Kidney glomerular epithelial cell (primary cell): ENCODE measurements at regions not wholly inside any gene's neighbourhood (a gene's known extent, or its start where the extent isn't known, plus 50 kb on each side); places are given as distances from the start of the nearest gene placed in this dataset.
A peak's percentile ranks its signal among the peaks of the same experiment; 100 is the strongest.

Experiments used
- DNase-seq: peaks from one replicate; lab custom pipeline; 2025; lab: John Stamatoyannopoulos, UW

- no peak for DNase-seq
Observed at GRCh38 chr2:220493871-220494525, 866.6 kb downstream of the SLC4A3 start.

- DNase-seq: no peak
Observed at GRCh38 chr2:220496513-220496912, 869.1 kb downstream of the SLC4A3 start.

DNA sequence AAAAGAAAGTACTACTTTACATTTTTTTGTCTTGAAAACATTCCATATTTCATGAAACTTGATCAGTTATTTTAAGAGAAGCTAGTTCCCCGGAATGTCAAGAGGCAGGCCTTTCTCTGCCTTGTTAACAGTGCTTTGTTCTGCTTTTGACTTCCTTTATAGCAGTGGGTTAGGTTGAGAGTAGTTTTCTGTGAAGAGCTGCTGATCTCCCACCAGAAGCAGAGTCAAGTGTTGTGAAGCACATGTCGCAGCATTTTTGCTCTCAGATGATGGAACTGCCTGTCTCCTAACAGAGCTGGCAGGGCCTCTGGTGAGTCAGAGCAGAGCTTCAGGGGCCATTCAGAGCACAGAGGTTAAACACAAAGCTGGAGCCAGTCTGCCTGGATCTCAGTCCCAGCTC, 871.8 kb downstream of the SLC4A3 start:
- DNase-seq: peak; percentile 11

GRCh38 chr2:220502539-220502938, 875.1 kb downstream of the SLC4A3 start:
- no peak for DNase-seq

DNA sequence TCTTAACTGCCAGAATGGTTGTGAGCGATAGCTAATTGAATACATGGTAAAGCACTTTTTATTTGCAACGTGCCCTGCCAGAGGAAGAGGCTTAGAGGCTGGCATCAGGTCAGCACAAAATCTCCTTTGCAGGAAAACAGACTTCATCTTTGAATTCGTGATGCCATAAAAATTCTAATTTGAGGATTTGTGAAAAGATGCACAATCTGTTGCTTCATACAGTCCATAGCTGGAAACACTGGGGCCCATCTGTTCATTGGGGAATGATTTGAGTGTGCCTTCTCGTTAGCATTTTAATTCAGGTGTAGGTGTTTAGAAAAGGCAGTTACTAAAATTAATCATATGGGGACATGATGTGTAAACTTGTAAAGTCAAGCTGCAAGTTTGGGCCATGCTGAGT, 876.0 kb downstream of the SLC4A3 start:
- no peak for DNase-seq

DNA sequence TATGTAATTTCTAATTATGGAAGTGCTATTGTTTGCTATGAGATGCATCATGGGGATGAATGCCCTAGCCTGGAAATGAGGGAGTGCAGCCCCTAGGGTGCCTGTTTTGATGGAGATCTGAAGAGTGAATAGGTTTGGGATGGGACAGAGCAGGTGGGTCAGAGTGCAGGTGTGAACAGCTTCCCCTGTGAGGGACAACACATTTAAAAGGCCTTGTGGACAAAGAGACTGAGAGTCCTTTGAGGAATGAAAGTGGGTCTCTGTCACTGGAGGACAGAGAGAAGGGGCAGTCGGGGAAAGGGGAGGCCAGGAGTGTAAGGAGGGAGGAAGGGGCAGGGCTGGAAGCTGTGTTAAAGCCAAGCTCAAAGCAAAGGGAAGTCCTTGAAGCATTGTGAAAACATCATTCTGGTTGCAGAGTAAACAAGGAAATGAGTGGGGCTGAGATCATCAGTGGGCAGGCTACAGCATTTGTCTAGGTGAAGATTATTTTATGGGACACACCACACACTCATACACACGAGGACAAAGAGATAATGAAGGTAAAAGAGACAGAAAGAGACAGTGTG, 877.6 kb downstream of the SLC4A3 start:
- peak; percentile 60 for DNase-seq

DNA sequence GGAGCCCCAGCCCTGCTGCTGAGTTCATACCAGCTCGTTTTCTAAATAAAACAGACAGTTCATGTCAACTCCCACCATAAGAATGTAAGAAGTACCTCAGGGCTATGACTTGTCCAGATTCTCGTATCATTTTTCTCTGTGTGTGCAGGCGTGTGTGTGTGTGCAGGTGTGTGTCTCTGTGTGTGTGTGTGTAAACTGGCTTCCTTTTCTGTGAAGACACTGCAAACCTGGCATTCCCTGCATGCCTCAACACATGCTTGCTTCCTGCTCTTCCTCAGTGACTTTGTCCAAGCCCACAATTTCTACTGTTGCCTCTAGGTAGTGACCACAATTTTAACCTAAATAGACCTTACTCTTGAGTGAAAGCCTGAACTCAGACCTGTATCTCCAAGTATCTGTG, 879.0 kb downstream of the SLC4A3 start:
- DNase-seq: no peak

DNA sequence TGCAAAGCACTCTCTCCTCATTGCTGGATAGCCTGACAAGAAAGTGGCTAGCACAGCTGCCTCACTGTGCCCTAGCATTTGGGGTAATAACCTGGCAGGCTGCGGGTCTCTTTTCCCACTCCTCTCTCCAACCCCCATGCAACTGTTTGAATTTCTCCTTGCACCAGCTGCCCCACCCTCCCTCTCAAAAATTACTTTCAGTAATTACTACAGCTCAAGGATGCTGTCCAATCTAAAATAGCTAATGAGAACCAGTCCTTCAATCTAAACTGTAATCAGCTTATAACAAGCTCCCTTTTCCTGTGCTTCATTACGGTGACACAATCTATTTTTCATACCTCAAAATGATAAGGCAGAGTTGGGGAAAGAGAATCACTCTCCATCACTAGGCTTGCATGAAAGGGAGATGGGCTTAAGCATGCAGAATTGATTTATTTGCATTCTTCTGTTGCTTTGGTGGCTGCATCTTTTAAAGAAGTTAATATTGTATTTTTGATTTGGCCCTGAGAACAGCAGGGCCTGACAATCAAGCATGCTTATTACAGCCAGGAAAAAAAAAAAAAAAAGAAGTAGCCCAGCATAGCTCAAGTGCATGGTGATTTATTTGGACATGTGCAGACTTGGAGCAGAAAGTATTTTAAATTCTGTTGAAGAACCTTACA, 881.8 kb downstream of the SLC4A3 start:
- no peak for DNase-seq

GRCh38 chr2:220509966-220510365, 882.5 kb downstream of the SLC4A3 start:
- no peak for DNase-seq

DNA sequence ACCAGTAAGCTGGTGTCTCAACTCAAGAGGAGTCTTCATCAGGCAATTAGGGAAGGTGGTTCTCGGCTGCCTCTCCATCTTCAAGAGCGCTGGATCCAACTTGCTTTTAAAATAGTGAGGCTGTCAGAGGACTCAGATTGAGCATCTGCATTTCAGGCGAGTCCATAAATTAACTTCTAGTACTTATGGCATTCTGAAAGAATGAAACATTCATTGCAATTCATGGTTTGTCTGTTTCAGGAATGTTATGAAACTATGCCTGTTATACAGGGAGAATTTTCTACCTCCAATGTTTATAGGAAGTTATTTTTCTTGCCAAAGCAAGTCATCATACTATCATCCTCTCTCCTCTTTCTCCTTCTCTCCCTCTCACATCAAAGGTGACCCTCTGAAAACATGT, 883.2 kb downstream of the SLC4A3 start:
- no peak for DNase-seq

DNA sequence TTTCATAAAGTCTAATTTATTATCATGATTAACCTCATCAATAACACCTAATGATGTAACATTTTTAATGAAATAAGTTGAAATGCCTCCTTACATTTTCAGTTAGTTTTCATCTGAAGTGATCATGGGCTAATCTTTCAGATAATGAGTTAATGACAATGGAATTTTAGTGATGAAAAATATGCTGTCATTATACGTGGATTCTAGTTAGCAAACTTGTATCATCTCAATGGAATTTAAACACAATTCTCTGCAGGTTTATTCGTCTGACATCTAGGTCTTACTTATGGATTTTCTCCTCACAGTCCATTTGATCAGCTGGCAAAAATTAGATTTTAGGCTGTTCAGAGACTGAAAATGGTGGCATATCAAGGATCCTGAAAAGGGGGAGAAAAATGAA, 885.0 kb downstream of the SLC4A3 start:
- DNase-seq: peak; percentile 84

DNA sequence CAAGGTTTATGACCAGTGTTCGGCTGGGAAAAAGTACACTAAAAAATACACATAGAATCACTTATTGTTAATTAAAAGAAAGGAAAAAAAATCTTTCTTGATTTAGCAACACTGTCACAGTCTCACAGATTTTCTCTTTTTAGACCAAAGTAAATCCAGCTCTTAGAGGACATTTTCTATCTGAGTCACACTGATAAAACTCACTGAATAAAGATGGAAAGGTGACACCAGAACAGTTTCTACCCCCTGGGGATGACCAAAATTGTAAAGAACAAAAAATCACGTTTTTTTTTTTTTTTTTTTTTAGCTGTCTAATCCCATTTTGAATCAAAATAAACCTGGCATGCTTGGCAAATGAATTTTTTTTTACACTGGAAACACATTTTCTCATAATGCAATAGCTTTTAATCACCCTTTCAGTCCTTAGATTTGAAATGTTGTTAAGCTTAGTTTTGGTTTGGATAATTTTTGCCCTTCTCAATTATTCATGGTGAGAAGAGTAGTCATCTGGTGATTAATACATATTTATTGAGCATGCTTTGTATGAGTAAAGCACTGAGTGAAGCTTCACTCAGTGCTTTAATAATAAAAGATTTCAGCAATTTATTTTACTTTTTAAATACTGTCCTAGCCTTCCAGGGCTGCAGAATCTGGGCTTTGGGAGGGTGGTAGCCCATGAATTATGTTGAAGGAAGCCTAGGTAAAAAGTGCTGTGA, 886.3 kb downstream of the SLC4A3 start:
- DNase-seq: no peak

GRCh38 chr2:220521551-220521950, 894.1 kb downstream of the SLC4A3 start:
- no peak for DNase-seq

- DNase-seq: no peak
Observed at GRCh38 chr2:220528180-220528675, 900.8 kb downstream of the SLC4A3 start.

- no peak for DNase-seq
Observed at GRCh38 chr2:220531216-220531615, 903.8 kb downstream of the SLC4A3 start.

- DNase-seq: no peak
Observed at GRCh38 chr2:220533485-220533884, 906.1 kb downstream of the SLC4A3 start.

DNA sequence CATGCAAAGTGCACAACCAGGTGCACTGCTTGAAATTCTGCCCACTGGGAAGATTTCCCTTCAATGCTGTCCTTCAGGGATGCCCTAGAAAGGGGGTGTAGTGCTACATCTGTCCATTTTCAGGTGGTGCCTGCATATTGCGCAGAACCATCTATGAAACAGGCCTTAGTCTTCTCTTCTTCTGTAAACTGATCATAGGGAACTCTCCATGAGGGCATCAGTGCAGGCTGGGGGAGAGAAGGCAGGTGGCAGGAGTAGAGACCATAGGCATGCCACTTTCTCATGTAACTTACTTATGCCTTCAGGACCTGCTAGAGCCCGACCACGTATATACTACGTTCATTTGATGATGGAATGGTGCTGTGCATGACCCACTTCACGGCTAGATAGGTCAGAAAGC, 912.1 kb downstream of the SLC4A3 start:
- no peak for DNase-seq

DNA sequence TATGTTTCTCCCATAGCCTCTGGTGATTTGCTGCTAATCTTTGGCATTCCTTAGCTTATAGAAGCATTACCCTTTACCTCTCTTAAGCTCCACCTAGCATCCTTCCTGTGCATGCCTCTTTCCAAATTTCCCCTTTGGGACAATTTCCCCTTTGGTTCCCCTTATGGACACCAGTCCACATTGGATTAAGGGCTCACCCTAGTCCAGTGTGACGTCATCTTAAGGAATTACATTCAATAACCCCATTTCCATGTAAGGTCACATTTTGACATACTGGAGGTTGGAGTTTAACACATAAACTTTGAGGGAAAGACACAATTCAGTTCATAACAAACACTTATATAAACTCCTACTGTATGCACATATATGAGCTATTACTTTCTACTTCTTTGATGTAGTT, 916.6 kb downstream of the SLC4A3 start:
- DNase-seq: no peak

- DNase-seq: no peak
Observed at GRCh38 chr2:220550995-220551700, 923.7 kb downstream of the SLC4A3 start.

DNA sequence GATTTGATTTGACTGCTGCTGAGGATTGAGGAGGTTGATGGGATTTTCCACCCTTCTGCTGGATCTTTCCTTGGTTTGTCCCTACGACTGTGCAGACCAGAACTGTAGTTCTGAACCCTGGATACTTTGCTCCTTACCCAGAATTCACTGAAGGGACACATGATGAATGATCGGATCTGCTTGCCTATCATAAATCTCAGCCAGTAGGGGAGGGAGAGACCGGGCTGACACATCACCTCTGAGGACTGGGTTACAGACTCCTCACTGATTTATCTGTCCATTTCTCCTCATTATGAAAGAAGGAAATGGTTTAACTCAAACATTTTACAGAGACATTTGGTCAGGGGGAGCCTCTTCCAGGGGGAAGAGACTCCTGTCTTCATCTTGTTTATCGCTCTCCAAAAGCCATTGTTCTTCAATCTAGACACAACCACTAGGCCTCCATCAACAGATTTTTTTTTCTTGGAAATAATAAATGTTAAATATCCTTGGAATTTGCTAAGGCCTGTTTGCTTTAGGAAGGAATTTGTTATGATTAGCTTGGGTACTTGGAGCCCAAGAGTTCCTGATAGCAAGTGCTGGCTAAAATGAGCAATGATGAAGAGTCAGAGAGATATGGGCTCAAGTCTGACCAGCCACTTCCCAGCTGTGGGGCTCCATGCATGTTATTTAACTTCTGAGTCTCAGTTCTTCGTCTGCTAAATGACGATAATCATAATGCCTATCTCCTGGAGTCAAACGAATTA, 925.5 kb downstream of the SLC4A3 start:
- peak; percentile 6 for DNase-seq

GRCh38 chr2:220555961-220556630, 928.7 kb downstream of the SLC4A3 start:
- DNase-seq: peak; percentile 37
